ENCODE measurements at regions not wholly inside any gene's neighbourhood (a gene's known extent, or its start where the extent isn't known, plus 50 kb on each side); places are given as distances from the start of the nearest gene placed in this dataset.

DNA sequence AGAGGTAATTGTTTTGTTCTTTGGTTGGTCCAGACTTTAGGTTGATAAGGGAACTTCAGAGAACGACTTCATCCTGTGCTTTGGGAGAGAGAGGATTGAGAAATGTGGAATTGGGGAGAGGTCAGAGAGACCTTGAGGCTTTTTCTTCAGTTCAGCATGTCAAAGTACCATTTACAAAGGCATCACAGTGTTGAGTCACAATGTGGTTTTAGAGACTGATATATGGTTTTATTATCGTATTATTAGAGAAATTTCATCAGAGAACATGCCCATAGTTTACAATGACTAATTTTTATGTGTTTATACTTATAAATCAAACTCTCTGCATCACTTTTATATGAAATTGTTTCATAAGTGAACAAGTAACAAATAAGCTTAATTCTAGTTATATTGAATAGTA is 626.6 kb downstream of the DSC3 start:
- TF ChIP-seq CTCF (IDR thresholded peaks at IDR 0.05; ENCODE audit: insufficient read depth, low read length) (no peak), GABPA (IDR thresholded peaks at IDR 0.05; ENCODE audit: low read depth) (no peak), POLR2AphosphoS5 (IDR thresholded peaks at IDR 0.05; ENCODE audit: low read depth) (no peak)
- TF ChIP-seq, protein P1, sequence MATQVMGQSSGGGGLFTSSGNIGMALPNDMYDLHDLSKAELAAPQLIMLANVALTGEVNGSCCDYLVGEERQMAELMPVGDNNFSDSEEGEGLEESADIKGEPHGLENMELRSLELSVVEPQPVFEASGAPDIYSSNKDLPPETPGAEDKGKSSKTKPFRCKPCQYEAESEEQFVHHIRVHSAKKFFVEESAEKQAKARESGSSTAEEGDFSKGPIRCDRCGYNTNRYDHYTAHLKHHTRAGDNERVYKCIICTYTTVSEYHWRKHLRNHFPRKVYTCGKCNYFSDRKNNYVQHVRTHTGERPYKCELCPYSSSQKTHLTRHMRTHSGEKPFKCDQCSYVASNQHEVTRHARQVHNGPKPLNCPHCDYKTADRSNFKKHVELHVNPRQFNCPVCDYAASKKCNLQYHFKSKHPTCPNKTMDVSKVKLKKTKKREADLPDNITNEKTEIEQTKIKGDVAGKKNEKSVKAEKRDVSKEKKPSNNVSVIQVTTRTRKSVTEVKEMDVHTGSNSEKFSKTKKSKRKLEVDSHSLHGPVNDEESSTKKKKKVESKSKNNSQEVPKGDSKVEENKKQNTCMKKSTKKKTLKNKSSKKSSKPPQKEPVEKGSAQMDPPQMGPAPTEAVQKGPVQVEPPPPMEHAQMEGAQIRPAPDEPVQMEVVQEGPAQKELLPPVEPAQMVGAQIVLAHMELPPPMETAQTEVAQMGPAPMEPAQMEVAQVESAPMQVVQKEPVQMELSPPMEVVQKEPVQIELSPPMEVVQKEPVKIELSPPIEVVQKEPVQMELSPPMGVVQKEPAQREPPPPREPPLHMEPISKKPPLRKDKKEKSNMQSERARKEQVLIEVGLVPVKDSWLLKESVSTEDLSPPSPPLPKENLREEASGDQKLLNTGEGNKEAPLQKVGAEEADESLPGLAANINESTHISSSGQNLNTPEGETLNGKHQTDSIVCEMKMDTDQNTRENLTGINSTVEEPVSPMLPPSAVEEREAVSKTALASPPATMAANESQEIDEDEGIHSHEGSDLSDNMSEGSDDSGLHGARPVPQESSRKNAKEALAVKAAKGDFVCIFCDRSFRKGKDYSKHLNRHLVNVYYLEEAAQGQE (IDR thresholded peaks at IDR 0.05; ENCODE audit: insufficient replicate concordance, low read depth): no peak
